ENCODE measurements at regions not wholly inside any gene's neighbourhood (a gene's known extent, or its start where the extent isn't known, plus 50 kb on each side); places are given as distances from the start of the nearest gene placed in this dataset.

GRCh38 chr9:82923092-82923911 is 139.6 kb downstream of the RASEF start:
- no peak overlapping the region for H3K4me3 ChIP-seq (ENCODE audit: low read depth in 1 of 2, low read length in 2 of 2)
- no peaks in the 10 kb centered on the region for H3K36me3 ChIP-seq (ENCODE audit: control insufficient read depth in 2 of 2, insufficient read depth in 2 of 2, low read length in 1 of 2)
- no peaks in the 10 kb centered on the region for H3K9me3 ChIP-seq (ENCODE audit: control insufficient read depth in 2 of 2, insufficient read depth in 1 of 2, low read depth in 1 of 2, low read length in 1 of 2)
- WGBS, 2 donors: 40 to 41% methylated on average over 13 of the region's 13 CpGs
- no peak overlapping the region for H3K27ac ChIP-seq (ENCODE audit: low read depth in 2 of 2, low read length in 1 of 2)
- H3K4me1 ChIP-seq (ENCODE audit: control insufficient read depth in 2 of 2, insufficient read depth in 2 of 2, low read length in 1 of 2): no peaks in the 10 kb centered on the region
- H3K27me3 ChIP-seq (ENCODE audit: control insufficient read depth in 1 of 2, insufficient read depth in 2 of 2, low read length in 2 of 2): no peaks in the 10 kb centered on the region

DNA sequence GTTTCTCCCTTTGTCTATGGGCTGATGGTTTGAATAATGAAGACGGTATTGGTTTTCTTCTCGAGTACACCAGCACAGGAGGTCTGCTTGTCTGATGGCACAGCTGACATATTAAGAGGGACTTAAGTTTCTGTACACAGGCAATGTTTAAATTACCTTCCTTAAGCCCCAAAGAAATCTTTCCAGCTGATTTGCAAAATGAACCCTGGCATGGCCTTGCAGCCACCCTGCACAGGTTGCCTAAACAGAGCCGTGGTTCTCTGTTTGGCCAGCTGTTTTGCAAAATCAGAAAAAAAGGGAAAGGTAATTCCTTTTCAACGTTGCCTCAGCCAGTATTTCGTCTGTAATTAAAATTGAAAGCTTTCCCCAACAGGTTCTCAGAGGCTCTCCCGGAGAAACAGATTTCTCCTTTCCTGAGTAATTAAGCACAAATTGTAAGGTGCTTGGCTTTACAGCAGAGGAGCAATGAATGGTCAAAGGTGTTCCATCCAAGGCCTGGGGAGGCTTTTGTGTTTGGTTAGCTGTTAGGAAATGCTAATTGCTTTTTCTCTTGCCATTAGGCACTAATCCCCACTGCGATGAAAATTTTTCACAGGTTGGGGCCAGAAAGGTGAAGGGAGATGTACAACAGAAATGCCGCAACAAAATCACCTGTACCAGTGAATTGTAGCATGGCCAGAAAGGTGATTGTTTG is 138.9 kb downstream of the RASEF start:
- 50 to 58% methylated on average over 8 of the region's 8 CpGs for WGBS, 2 donors
- Histone ChIP-seq H3K4me3 (ENCODE audit: low read depth in 1 of 2, low read length in 2 of 2) (no peak overlapping the region), H3K27me3 (ENCODE audit: control insufficient read depth in 1 of 2, insufficient read depth in 2 of 2, low read length in 2 of 2) (no peaks in the 10 kb centered on the region), H3K36me3 (ENCODE audit: control insufficient read depth in 2 of 2, insufficient read depth in 2 of 2, low read length in 1 of 2) (no peaks in the 10 kb centered on the region), H3K27ac (ENCODE audit: low read depth in 2 of 2, low read length in 1 of 2) (no peak overlapping the region), H3K9me3 (ENCODE audit: control insufficient read depth in 2 of 2, insufficient read depth in 1 of 2, low read depth in 1 of 2, low read length in 1 of 2) (no peaks in the 10 kb centered on the region), H3K4me1 (ENCODE audit: control insufficient read depth in 2 of 2, insufficient read depth in 2 of 2, low read length in 1 of 2) (no peaks in the 10 kb centered on the region)
